Omental fat pad (tissue), 3 donors: ENCODE measurements at regions not wholly inside any gene's neighbourhood (a gene's known extent, or its start where the extent isn't known, plus 50 kb on each side); places are given as distances from the start of the nearest gene placed in this dataset.

ENCODE experiments used
- ATAC-seq: fragments of 150-250 bp; one replicate; pipeline ENCODE4 v1.9.1; 2016; ENCODE audit warnings: mild to moderate bottlenecking, moderate library complexity; ENCODE audit not compliant: low FRiP score
- DNase-seq: peaks from one replicate; pipeline ENCODE4 v3.0.0-alpha.2; 2019; ENCODE audit warnings: low spot score
- TF ChIP-seq, protein P1 (sequence below), 3 donors: fragments of 450-650 bp; IDR thresholded peaks; one replicate each; pipeline ENCODE4 v1.5.1; 2016 to 2017; ENCODE audit warnings: antibody characterized with exemption in 3 of 3, mild to moderate bottlenecking in 3 of 3, moderate library complexity in 2 of 3

- TF ChIP-seq, protein P1, sequence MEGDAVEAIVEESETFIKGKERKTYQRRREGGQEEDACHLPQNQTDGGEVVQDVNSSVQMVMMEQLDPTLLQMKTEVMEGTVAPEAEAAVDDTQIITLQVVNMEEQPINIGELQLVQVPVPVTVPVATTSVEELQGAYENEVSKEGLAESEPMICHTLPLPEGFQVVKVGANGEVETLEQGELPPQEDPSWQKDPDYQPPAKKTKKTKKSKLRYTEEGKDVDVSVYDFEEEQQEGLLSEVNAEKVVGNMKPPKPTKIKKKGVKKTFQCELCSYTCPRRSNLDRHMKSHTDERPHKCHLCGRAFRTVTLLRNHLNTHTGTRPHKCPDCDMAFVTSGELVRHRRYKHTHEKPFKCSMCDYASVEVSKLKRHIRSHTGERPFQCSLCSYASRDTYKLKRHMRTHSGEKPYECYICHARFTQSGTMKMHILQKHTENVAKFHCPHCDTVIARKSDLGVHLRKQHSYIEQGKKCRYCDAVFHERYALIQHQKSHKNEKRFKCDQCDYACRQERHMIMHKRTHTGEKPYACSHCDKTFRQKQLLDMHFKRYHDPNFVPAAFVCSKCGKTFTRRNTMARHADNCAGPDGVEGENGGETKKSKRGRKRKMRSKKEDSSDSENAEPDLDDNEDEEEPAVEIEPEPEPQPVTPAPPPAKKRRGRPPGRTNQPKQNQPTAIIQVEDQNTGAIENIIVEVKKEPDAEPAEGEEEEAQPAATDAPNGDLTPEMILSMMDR (IDR thresholded peaks at IDR 0.05), result no peak
- no peak for DNase-seq
- ATAC-seq, result no peak
Measured at GRCh38 chr4:62407534-62407933, 1207.4 kb downstream of the ADGRL3 start.

DNA sequence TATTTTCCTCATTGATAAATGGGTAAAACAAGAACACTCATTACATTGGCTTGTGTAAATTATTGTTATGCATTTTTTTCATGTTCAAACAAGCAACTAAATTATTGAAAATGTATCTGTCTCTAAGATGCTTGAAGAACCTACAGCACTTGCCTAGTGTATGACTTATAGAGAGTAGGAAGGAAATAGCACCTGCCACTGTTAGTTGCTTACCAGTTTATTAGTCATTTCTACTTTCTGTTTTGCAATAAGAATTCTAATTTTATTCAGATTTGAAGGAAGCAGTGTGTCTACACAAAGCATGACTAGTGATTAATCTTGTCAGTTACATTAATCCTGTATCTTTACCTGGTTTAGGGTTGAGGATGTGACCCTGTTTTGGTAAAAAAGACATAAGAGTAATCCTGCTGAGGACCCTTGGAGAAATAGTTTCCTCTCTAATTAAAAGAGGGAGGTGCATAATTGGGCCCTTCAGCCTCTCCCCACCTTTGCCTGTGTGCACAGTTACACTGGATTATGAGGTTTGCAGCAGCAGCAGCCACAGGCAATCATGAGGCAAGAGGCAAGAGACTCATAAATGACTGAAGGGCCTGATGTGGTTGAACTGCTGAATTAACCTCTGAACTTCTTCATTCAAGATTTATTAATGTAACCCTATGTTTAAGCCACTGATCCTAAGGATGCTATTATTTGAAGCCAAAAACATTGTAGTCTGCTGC is 1202.1 kb downstream of the ADGRL3 start:
- no peak for ATAC-seq
- TF ChIP-seq, protein P1 (IDR thresholded peaks at IDR 0.05), result no peak
- no peak for DNase-seq

DNA sequence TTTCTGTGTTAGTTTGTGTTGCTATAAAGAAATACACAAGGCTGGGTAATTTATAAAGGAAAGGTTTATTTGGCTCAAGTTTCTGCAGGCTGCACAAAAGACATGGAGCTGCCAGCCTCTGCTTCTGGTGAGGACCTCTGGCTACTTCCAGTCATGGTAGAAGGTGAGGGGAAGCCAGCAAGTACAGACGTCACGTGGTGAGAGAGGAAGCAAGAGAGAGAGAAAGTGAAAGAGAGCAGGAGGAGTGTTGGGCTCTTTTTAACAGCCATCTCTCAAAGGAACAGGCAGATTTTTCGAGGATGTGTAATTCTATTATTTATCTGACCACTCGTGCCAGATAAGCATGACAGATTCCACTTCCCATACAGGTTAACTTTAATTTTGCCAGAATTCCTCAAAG is 1199.1 kb downstream of the ADGRL3 start:
- TF ChIP-seq, protein P1 (IDR thresholded peaks at IDR 0.05), result no peak
- DNase-seq, result no peak
- no peak for ATAC-seq

GRCh38 chr4:62398318-62398717 is 1198.2 kb downstream of the ADGRL3 start:
- TF ChIP-seq, protein P1 (IDR thresholded peaks at IDR 0.05), result no peak
- ATAC-seq (no peak), DNase-seq (no peak)

DNA sequence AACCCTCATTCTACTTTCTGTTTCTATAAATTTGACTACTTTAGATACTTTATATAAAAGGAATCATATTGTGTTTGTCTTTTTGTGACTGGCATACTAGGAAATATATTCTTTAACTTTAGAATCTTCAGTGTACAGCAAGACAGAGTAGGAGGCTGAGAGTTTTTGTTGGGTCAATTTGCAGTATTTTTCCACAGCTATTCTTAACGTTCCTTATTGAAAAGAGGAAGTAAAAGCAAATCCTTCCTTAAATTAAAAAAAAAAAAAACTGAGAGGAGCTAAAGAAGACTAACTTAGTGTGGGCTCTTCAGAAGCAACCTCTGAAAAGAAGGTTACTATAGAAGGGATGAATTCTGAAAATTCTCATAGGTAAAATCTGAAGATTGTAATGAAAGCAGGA is 1194.6 kb downstream of the ADGRL3 start:
- TF ChIP-seq, protein P1 (IDR thresholded peaks at IDR 0.05), result no peak
- ATAC-seq (no peak), DNase-seq (no peak)

GRCh38 chr4:62387808-62388207 is 1187.7 kb downstream of the ADGRL3 start:
- DNase-seq (no peak), ATAC-seq (no peak)
- TF ChIP-seq, protein P1 (IDR thresholded peaks at IDR 0.05), result no peak

GRCh38 chr4:62377700-62378099 is 1177.6 kb downstream of the ADGRL3 start:
- TF ChIP-seq, protein P1 (IDR thresholded peaks at IDR 0.05), result no peak
- ATAC-seq (no peak), DNase-seq (no peak)
